ENCODE measurements at regions not wholly inside any gene's neighbourhood (a gene's known extent, or its start where the extent isn't known, plus 50 kb on each side); places are given as distances from the start of the nearest gene placed in this dataset. TPM values are rescaled to one million over a fixed set of nuclear protein-coding genes. Genes with fewer than 3 reads are reported as not detected.

- no peak for DNase-seq
Observed at GRCh38 chr14:99118946-99119345, 153.1 kb downstream of the BCL11B start.

Small RNA genes in the stretch of these regions (small RNA-seq; reads per million reads assigned to genes)
- gene AL162151.2 (ENCODE audit: low replicate concordance), result not detected
- not detected for gene RN7SL714P (ENCODE audit: low replicate concordance)
